ENCODE measurements at regions not wholly inside any gene's neighbourhood (a gene's known extent, or its start where the extent isn't known, plus 50 kb on each side); places are given as distances from the start of the nearest gene placed in this dataset.

- DNase-seq: no peak
These were observed 2141.7 kb upstream of the TENM3 start for GRCh38 chr4:180101348-180102083.

- DNase-seq: no peak
These were observed 2139.4 kb upstream of the TENM3 start for GRCh38 chr4:180103794-180104193.

- no peak for DNase-seq
These were observed 2137.8 kb upstream of the TENM3 start for GRCh38 chr4:180105362-180105761.

GRCh38 chr4:180106122-180106521 is 2137.1 kb upstream of the TENM3 start:
- DNase-seq: no peak

- no peak for DNase-seq
These were observed 2136.2 kb upstream of the TENM3 start for GRCh38 chr4:180106997-180107396.

GRCh38 chr4:180116840-180117239 is 2126.4 kb upstream of the TENM3 start:
- no peak for DNase-seq

- no peak for DNase-seq
These were observed 2123.1 kb upstream of the TENM3 start for GRCh38 chr4:180120068-180120467.

- no peak for DNase-seq
These were observed 2108.9 kb upstream of the TENM3 start for GRCh38 chr4:180134091-180134866.

- DNase-seq: no peak
These were observed 2101.5 kb upstream of the TENM3 start for GRCh38 chr4:180141734-180142133.

GRCh38 chr4:180148737-180149136 is 2094.5 kb upstream of the TENM3 start:
- no peak for DNase-seq

- no peak for DNase-seq
These were observed 2092.4 kb upstream of the TENM3 start for GRCh38 chr4:180150818-180151217.

- no peak for DNase-seq
These were observed 2090.4 kb upstream of the TENM3 start for GRCh38 chr4:180152831-180153230.

- DNase-seq: no peak
These were observed 2089.6 kb upstream of the TENM3 start for GRCh38 chr4:180153587-180153986.

- DNase-seq: no peak
These were observed 2086.5 kb upstream of the TENM3 start for GRCh38 chr4:180156684-180157083.

- no peak for DNase-seq
These were observed 2082.8 kb upstream of the TENM3 start for GRCh38 chr4:180160195-180160983.

GRCh38 chr4:180164799-180165198 is 2078.4 kb upstream of the TENM3 start:
- DNase-seq: no peak

GRCh38 chr4:180169394-180169793 is 2073.8 kb upstream of the TENM3 start:
- no peak for DNase-seq

- no peak for DNase-seq
These were observed 2073.2 kb upstream of the TENM3 start for GRCh38 chr4:180169966-180170365.

- no peak for DNase-seq
These were observed 2064.1 kb upstream of the TENM3 start for GRCh38 chr4:180179146-180179545.

- no peak for DNase-seq
These were observed 2053.5 kb upstream of the TENM3 start for GRCh38 chr4:180189666-180190065.

- DNase-seq: no peak
These were observed 2052.8 kb upstream of the TENM3 start for GRCh38 chr4:180190382-180190781.

- no peak for DNase-seq
These were observed 2045.7 kb upstream of the TENM3 start for GRCh38 chr4:180197471-180197870.

GRCh38 chr4:180203349-180203748 is 2039.9 kb upstream of the TENM3 start:
- DNase-seq: no peak

- DNase-seq: no peak
These were observed 2037.9 kb upstream of the TENM3 start for GRCh38 chr4:180205276-180205675.

Data from activated T-cell treated with anti-CD3 and anti-CD28 coated beads for 4 hours (primary cell).